OCI-LY1 (cell line): ENCODE measurements at regions not wholly inside any gene's neighbourhood (a gene's known extent, or its start where the extent isn't known, plus 50 kb on each side); places are given as distances from the start of the nearest gene placed in this dataset.

ENCODE experiments used
- H2AFZ ChIP-seq: fragments of 200-600 bp; sonication (generic), shearing (Covaris generic); 2 replicates; pipeline ENCODE4 v1.6.0; 2014; ENCODE audit warnings: antibody characterized with exemption, mild to moderate bottlenecking, low read length
- H3F3A ChIP-seq: fragments of 200-600 bp; sonication (generic), shearing (Covaris generic); 2 replicates; pipeline ENCODE4 v1.6.0; 2014; ENCODE audit warnings: mild to moderate bottlenecking, antibody characterized with exemption, low read length, moderate library complexity; ENCODE audit not compliant: insufficient read depth
- H3K27ac ChIP-seq: fragments of 200-600 bp; sonication (generic); 2 replicates; pipeline ENCODE4 v1.5.1; 2014; ENCODE audit warnings: low read length, mixed run types, mild to moderate bottlenecking, low read depth; ENCODE audit not compliant: poor library complexity, severe bottlenecking
- H3K27me3 ChIP-seq: fragments of 200-600 bp; sonication (generic); 2 replicates; pipeline ENCODE4 v1.6.0; 2014; ENCODE audit warnings: antibody characterized with exemption, mild to moderate bottlenecking, low read length, moderate library complexity; ENCODE audit not compliant: insufficient read depth
- H3K36me3 ChIP-seq: fragments of 200-600 bp; sonication (generic); 2 replicates; pipeline ENCODE4 v1.6.1; 2014; ENCODE audit warnings: mild to moderate bottlenecking, antibody characterized with exemption, low read length, moderate library complexity, mixed read lengths; ENCODE audit not compliant: insufficient read depth
- H3K4me1 ChIP-seq: fragments of 200-600 bp; sonication (generic); 2 replicates; pipeline ENCODE4 v1.5.1; 2014; ENCODE audit warnings: mild to moderate bottlenecking, low read length, moderate library complexity; ENCODE audit not compliant: insufficient read depth, severe bottlenecking
- H3K4me2 ChIP-seq: fragments of 200-600 bp; sonication (generic), shearing (Covaris generic); 2 replicates; pipeline ENCODE4 v1.6.1; 2014; ENCODE audit warnings: low read length
- H3K4me3 ChIP-seq: fragments of 200-600 bp; sonication (generic); 2 replicates; pipeline ENCODE4 v1.5.1; 2014; ENCODE audit warnings: low read length, low read depth, mild to moderate bottlenecking, mixed read lengths; ENCODE audit not compliant: poor library complexity, severe bottlenecking
- H3K79me2 ChIP-seq: fragments of 200-600 bp; shearing (Covaris generic); 2 replicates; pipeline ENCODE4 v1.6.1; 2016; ENCODE audit warnings: mixed run types, low read length, mixed read lengths; ENCODE audit not compliant: insufficient read depth
- H3K9ac ChIP-seq: fragments of 200-600 bp; sonication (generic), shearing (Covaris generic); 2 replicates; pipeline ENCODE4 v1.6.1; 2014; ENCODE audit warnings: mild to moderate bottlenecking, low read length, mixed read lengths
- H3K9me2 ChIP-seq: fragments of 200-600 bp; sonication (generic), shearing (Covaris generic); 2 replicates; pipeline ENCODE4 v1.6.1; 2014; ENCODE audit warnings: low read depth, mild to moderate bottlenecking, low read length, mixed read lengths
- H3K9me3 ChIP-seq: fragments of 200-600 bp; shearing (Covaris generic); 2 replicates; pipeline ENCODE4 v1.6.1; 2014; ENCODE audit warnings: low read length, mixed read lengths
- H4K20me1 ChIP-seq: fragments of 200-600 bp; sonication (generic), shearing (Covaris generic); 2 replicates; pipeline ENCODE4 v1.6.0; 2016; ENCODE audit warnings: mild to moderate bottlenecking, low read length; ENCODE audit not compliant: insufficient read depth
- CTCF ChIP-seq: fragments of 200-600 bp; sonication (generic), shearing (Covaris generic); IDR thresholded peaks from 2 replicates; pipeline ENCODE4 v1.5.1; 2017; ENCODE audit warnings: mild to moderate bottlenecking, antibody characterized with exemption, low read length, moderate library complexity, mixed read lengths
- EZH2 ChIP-seq: fragments of 200-600 bp; sonication (generic), shearing (Covaris generic); IDR thresholded peaks from 2 replicates; pipeline ENCODE4 v1.8.0; 2017; ENCODE audit warnings: borderline replicate concordance, mixed run types, mild to moderate bottlenecking, antibody characterized with exemption, low read length, moderate library complexity, mixed read lengths

GRCh38 chr6:98548301-98548700, 286.1 kb upstream of the POU3F2 start:
- Histone ChIP-seq H3K79me2 (no peaks in the 10 kb centered on the region), H3K27ac (no peak overlapping the region), H4K20me1 (no peaks in the 10 kb centered on the region), H3K9ac (no peak overlapping the region), H3F3A (no peaks in the 10 kb centered on the region), H3K9me3 (no peaks in the 10 kb centered on the region), H3K4me3 (no peak overlapping the region), H3K27me3 (no peaks in the 10 kb centered on the region), H3K9me2 (no peaks in the 10 kb centered on the region), H3K4me1 (no peaks in the 10 kb centered on the region), H2AFZ (no peak overlapping the region), H3K4me2 (no peak overlapping the region), H3K36me3 (no peaks in the 10 kb centered on the region)
- TF ChIP-seq CTCF = no peak
- no peak for TF ChIP-seq EZH2

GRCh38 chr6:98560418-98560817, 274.0 kb upstream of the POU3F2 start:
- H3K4me2 ChIP-seq = no peak overlapping the region
- TF ChIP-seq CTCF = no peak
- no peak for TF ChIP-seq EZH2
- H3K4me1 ChIP-seq = no peaks in the 10 kb centered on the region

DNA sequence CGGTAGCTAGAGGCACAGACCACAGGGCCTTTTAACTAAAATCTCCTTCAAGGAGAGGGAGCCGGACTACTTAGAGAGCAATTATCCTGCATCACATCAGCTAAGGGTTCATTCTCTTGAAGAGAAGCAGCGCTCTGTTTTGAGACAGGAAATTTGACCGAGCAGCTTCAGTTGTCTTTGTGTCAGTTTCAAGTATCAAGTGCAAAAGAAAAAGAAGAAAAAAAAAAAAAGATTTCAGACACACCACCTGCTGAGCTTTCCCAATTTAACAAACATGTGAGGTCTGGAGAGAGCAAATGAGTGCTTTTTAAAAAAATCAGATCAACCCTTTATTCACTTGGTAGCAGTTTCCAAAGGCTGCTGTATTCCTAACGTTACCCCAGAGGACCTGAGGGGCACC, 273.5 kb upstream of the POU3F2 start:
- Histone ChIP-seq H3K4me2 (no peak overlapping the region), H3K9me3 (no peaks in the 10 kb centered on the region), H2AFZ (no peak overlapping the region), H3K4me3 (no peak overlapping the region), H3K79me2 (no peaks in the 10 kb centered on the region), H3K36me3 (no peaks in the 10 kb centered on the region), H3K27me3 (0 out of 2 replicates have a peak, but pooled peaks cover 4% of the 10 kb centered on the region), H3K9ac (no peak overlapping the region), H4K20me1 (no peaks in the 10 kb centered on the region), H3K4me1 (no peaks in the 10 kb centered on the region), H3K9me2 (no peaks in the 10 kb centered on the region), H3K27ac (no peak overlapping the region), H3F3A (no peaks in the 10 kb centered on the region)
- TF ChIP-seq EZH2 (no peak), CTCF (no peak)

More at GRCh38 chr6:98560418-98560817, 274.0 kb upstream of the POU3F2 start:
- no peaks in the 10 kb centered on the region for H3F3A ChIP-seq
- H2AFZ ChIP-seq = no peak overlapping the region
- 0 out of 2 replicates have a peak, but pooled peaks cover 4% of the 10 kb centered on the region for H3K27me3 ChIP-seq
- H3K9ac ChIP-seq = no peak overlapping the region
- H3K36me3 ChIP-seq = no peaks in the 10 kb centered on the region
- no peak overlapping the region for H3K4me3 ChIP-seq
- H3K27ac ChIP-seq = no peak overlapping the region
- H3K9me3 ChIP-seq = no peaks in the 10 kb centered on the region
- H3K9me2 ChIP-seq = no peaks in the 10 kb centered on the region
- H4K20me1 ChIP-seq = no peaks in the 10 kb centered on the region
- no peaks in the 10 kb centered on the region for H3K79me2 ChIP-seq
